ENCODE measurements at regions not wholly inside any gene's neighbourhood (a gene's known extent, or its start where the extent isn't known, plus 50 kb on each side); places are given as distances from the start of the nearest gene placed in this dataset.
A peak's percentile ranks its signal among the peaks of the same experiment; 100 is the strongest.
"Not testable (repeated sequence)": the region's sequence is repeated elsewhere in the genome, so short reads cannot be mapped to it uniquely, and the experiment has no call there.

- in situ Hi-C loops (cut with HindIII; ENCODE audit: low sequenced_read_pairs) = no loop called here
- TF ChIP-seq CTCF (IDR thresholded peaks at IDR 0.05; ENCODE audit: low read depth, low read length) = no peak
- no peak for DNase-seq (ENCODE audit: low read depth, low spot score)
- H3K4me3 ChIP-seq (ENCODE audit: low read depth, low read length) = no peak overlapping the region
These were observed 510.4 kb downstream of the CCDC171 start for GRCh38 chr9:16063241-16063591.

DNA sequence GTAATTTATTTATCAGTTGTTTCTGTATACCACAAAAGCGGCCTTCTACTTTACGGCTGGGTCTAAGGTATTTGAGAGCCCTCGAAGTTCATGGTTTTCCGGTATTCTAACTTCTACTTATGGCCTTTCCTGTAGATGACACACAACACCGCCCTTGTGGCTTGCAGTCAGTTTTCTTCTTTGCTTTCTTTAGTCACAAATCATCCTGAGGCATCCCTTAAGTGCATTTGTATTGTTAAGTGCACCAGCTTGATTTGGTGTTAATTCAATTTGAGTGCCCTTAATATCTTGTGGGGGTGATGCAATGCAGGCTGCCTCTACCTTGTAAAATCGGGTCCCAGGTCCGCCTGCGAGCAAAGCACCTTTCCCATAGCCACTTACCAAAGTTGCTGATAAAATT, 511.9 kb downstream of the CCDC171 start:
- no peak for TF ChIP-seq CTCF (IDR thresholded peaks at IDR 0.05; ENCODE audit: low read depth, low read length)
- in situ Hi-C loops (cut with HindIII; ENCODE audit: low sequenced_read_pairs) = no loop called here
- no peak for DNase-seq (ENCODE audit: low read depth, low spot score)
- H3K4me3 ChIP-seq (ENCODE audit: low read depth, low read length) = no peak overlapping the region

DNA sequence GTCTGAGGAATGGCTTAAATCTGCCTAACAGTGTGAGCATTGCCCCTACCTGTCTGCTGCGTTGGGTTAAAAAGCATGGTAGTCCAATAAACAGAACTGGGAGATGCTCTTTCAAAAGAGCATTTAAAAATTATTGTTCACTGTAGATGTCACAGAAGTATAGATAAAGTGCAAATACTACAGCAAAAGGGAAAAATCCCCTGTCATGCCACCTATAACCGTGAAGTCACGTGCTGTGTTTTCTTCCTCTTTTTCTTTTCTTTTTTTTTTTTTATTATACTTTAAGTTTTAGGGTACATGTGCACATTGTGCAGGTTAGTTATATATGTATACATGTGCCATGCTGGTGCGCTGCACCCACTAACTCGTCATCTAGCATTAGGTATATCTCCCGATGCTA, 513.4 kb downstream of the CCDC171 start:
- H3K4me3 ChIP-seq (ENCODE audit: low read depth, low read length); in situ Hi-C loops (cut with HindIII; ENCODE audit: low sequenced_read_pairs); DNase-seq (ENCODE audit: low read depth, low spot score): not testable (repeated sequence)

- TF ChIP-seq CTCF (IDR thresholded peaks at IDR 0.05; ENCODE audit: low read depth, low read length) = no peak
- peak; percentile 79 for DNase-seq (ENCODE audit: low read depth, low spot score)
- H3K4me3 ChIP-seq (ENCODE audit: low read depth, low read length) = no peak overlapping the region
- in situ Hi-C loops (cut with HindIII; ENCODE audit: low sequenced_read_pairs) = no loop called here
These were observed 515.6 kb downstream of the CCDC171 start for GRCh38 chr9:16068476-16068875.

DNA sequence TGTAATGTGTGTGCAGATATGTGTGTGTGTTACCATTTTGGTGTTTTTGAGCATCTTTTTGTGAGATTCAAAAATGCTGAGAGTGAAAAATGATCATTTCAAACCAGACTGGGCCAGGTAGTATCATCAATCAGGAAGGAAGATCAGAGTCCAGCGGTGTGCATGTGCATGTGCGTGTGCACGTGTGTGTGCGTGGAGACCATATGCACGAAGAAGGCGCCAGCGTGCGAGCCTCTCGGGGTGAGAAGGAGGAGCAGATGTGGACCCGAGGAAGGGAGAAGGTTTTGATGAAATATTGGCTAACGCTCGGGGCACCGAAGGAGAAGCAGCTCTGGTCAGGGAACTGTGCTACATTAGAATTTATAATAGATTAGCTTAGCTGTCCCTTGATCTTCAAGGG, 516.4 kb downstream of the CCDC171 start:
- no peak for TF ChIP-seq CTCF (IDR thresholded peaks at IDR 0.05; ENCODE audit: low read depth, low read length)
- H3K4me3 ChIP-seq (ENCODE audit: low read depth, low read length) = no peak overlapping the region
- in situ Hi-C loops (cut with HindIII; ENCODE audit: low sequenced_read_pairs) = no loop called here
- DNase-seq (ENCODE audit: low read depth, low spot score) = no peak

DNA sequence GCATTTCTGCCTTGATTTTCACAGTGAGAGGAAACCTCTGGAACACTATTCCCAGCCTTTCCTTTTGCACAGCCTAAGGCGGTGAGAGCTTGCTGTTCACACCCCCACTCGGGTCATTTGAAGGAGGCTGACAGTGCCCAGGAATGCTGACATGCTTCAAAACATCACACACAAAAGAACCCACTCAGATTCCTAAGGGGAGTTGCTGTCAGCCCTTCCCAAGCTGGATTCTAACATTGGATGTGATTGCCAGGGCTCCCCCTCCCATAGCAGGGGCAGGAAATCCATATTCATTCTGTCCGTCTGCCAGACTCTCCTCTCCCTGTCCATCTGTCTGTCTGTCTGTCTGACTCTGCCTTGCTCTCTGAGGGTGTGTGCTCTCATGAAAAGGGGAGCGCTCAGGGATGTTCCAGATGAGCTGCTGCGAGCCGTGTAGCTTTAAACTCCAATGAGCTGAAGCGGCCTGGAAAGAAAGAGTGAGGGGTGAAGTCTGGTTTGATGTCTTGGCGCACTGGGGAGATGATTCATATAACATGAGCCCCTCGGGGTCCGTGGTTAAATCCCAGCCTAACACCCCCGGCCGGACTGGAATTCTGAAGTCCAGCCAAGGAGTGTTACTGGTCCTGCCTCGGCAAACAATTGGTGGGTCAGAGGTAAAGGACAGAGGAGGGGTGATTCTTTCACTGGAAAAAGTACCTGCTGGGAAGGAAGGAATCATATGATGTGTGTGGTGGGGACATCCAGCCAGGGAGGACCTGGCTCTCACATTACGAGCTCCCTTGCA, 517.0 kb downstream of the CCDC171 start:
- H3K4me3 ChIP-seq (ENCODE audit: low read depth, low read length) = no peak overlapping the region
- peak; percentile 78 for DNase-seq (ENCODE audit: low read depth, low spot score)
- in situ Hi-C loops (cut with HindIII; ENCODE audit: low sequenced_read_pairs) = no loop called here
- no peak for TF ChIP-seq CTCF (IDR thresholded peaks at IDR 0.05; ENCODE audit: low read depth, low read length)

DNA sequence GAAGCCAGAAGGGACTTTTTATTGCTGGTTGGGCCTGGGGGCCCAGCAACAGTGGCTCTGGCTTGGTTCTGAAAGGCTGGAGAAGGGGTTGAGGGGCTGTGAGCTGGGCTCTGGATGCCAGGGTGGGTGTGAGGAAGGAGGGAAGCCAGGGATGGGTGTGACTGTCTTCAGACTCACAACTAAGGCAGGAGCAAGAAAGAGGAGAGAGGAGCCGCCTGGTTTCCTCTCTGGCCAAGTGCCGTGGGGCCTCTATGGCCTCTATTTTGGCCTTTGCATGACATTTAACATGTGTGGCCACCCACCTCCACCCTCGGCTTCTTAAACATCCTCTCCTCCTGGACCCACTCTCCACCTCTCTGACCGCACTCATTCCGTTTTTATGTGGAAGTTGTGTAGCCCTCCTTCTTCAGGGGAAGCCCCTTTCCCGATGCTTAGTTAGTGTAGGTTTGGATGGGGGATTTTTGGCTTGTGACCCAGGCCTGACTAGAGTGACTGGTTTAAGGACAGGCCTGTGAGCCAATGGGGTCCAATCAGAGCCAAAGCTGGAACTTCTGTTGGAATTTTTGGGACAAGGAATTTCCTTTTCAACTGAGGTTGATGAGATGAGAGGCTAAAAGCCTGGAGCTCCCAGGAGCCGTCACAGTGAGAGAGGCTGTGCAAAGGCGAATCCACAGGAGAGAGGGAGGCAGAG, 517.8 kb downstream of the CCDC171 start:
- DNase-seq (ENCODE audit: low read depth, low spot score) = no peak
- in situ Hi-C loops (cut with HindIII; ENCODE audit: low sequenced_read_pairs) = no loop called here
- H3K4me3 ChIP-seq (ENCODE audit: low read depth, low read length) = no peak overlapping the region
- no peak for TF ChIP-seq CTCF (IDR thresholded peaks at IDR 0.05; ENCODE audit: low read depth, low read length)

Data from astrocyte of the spinal cord (primary cell).